PC-3 (cell line): ENCODE measurements at regions not wholly inside any gene's neighbourhood (a gene's known extent, or its start where the extent isn't known, plus 50 kb on each side); places are given as distances from the start of the nearest gene placed in this dataset.

Experiments
- ATAC-seq: fragments of 200-7000 bp; cut with Tn5 transposase; 2 replicates; pipeline ENCODE4 v1.9.1; 2020; ENCODE audit warnings: mild to moderate bottlenecking, moderate library complexity
- BruUV-seq: library from RNA; stranded (reverse); fragments of 400-500 nt; replicated peaks from 2 replicates; lab custom pipeline; 2021; lab: Mats Ljungman, UMichigan
- CTCF ChIA-PET: fragments of 300-600 bp; sonication (Branson Sonifier 250); formaldehyde crosslinking; loops from one replicate; lab custom pipeline; 2022; ENCODE audit warnings: antibody characterized with exemption; lab: Charles Lee
- POLR2A ChIA-PET: fragments of 300-600 bp; sonication (Branson Sonifier 250); formaldehyde crosslinking; loops from one replicate; lab custom pipeline; 2022; ENCODE audit warnings: antibody characterized with exemption; ENCODE audit not compliant: unreplicated experiment; lab: Charles Lee
- DNase-seq: peaks from one replicate; pipeline ENCODE4 v3.0.0-alpha.2; 2015
- H2AFZ ChIP-seq: fragments of 300-600 bp; sonication (generic); 2 replicates; pipeline ENCODE4 v1.6.0; 2016; ENCODE audit warnings: antibody characterized with exemption, low read length
- H3F3A ChIP-seq: fragments of 300-600 bp; sonication (generic); one replicate; pipeline ENCODE4 v1.6.0; 2017; ENCODE audit warnings: antibody characterized with exemption, low read length, control low read depth, mild to moderate bottlenecking; ENCODE audit not compliant: unreplicated experiment
- H3K27ac ChIP-seq: fragments of 300-600 bp; sonication (generic); 2 replicates; pipeline ENCODE4 v1.5.1; 2016; ENCODE audit warnings: mild to moderate bottlenecking, low read length
- H3K27me3 ChIP-seq: fragments of 300-600 bp; sonication (generic); 2 replicates; pipeline ENCODE4 v1.6.1; 2016; ENCODE audit warnings: low read length, mixed read lengths
- H3K36me3 ChIP-seq: fragments of 300-600 bp; sonication (generic); 2 replicates; pipeline ENCODE4 v1.6.1; 2016; ENCODE audit warnings: low read depth, mixed run types, low read length, mixed read lengths
- H3K4me1 ChIP-seq: fragments of 300-600 bp; sonication (generic); 2 replicates; pipeline ENCODE4 v1.5.1; 2016; ENCODE audit warnings: low read length; ENCODE audit not compliant: insufficient read depth
- H3K4me2 ChIP-seq: fragments of 300-600 bp; sonication (generic); 2 replicates; pipeline ENCODE4 v1.6.0; 2016; ENCODE audit warnings: low read length
- H3K4me3 ChIP-seq: fragments of 300-600 bp; sonication (generic); 2 replicates; pipeline ENCODE4 v1.5.1; 2016; ENCODE audit warnings: mild to moderate bottlenecking, low read length, mixed read lengths
- H3K79me2 ChIP-seq: fragments of 300-600 bp; sonication (generic); 2 replicates; pipeline ENCODE4 v1.6.1; 2017; ENCODE audit warnings: low read length, mixed read lengths
- H3K9ac ChIP-seq: fragments of 300-600 bp; sonication (generic); 2 replicates; pipeline ENCODE4 v1.6.0; 2016; ENCODE audit warnings: mild to moderate bottlenecking, low read length
- H3K9me2 ChIP-seq: fragments of 300-600 bp; sonication (generic); replicated peaks from 2 replicates; pipeline ENCODE4 v1.6.1; 2016; ENCODE audit warnings: mixed run types, low read length, mixed read lengths
- H3K9me3 ChIP-seq: fragments of 300-600 bp; sonication (generic); 2 replicates; pipeline ENCODE4 v1.6.1; 2016; ENCODE audit warnings: low read length, mixed read lengths
- H4K20me1 ChIP-seq: fragments of 300-600 bp; sonication (generic); 2 replicates; pipeline ENCODE4 v1.6.1; 2016; ENCODE audit warnings: low read length, mixed read lengths
- EZH2 ChIP-seq: fragments of 300-600 bp; sonication (generic); IDR thresholded peaks from one replicate; pipeline ENCODE4 v1.6.1; 2017; ENCODE audit warnings: antibody characterized with exemption, mild to moderate bottlenecking, low read length; ENCODE audit not compliant: unreplicated experiment
- EZH2phosphoT487 ChIP-seq: fragments of 300-600 bp; sonication (generic); IDR thresholded peaks from 2 replicates; pipeline ENCODE4 v1.6.1; 2018; ENCODE audit warnings: mild to moderate bottlenecking, antibody characterized with exemption, low read length, borderline replicate concordance
- intact Hi-C: fragments of 100-400 bp; cut with micrococcal nuclease; formaldehyde crosslinking; loops from 2 replicates; pipeline ENCODE4 v1.9.0; 2023
- TF ChIP-seq, protein P1 (sequence below): fragments of 300-600 bp; sonication (generic); conservative IDR thresholded peaks from 2 replicates; pipeline ENCODE4 v1.5.1; 2017; ENCODE audit warnings: antibody characterized with exemption, low read depth, mild to moderate bottlenecking, low read length

GRCh38 chr18:77807650-77808049 lies 558.0 kb downstream of the GALR1 start:
- BruUV-seq, result no TSS peak
- H3K9me3 ChIP-seq, result no peaks in the 10 kb centered on the region
- no peaks in the 10 kb centered on the region for H3K79me2 ChIP-seq
- H4K20me1 ChIP-seq, result no peaks in the 10 kb centered on the region
- H3K4me2 ChIP-seq, result no peak overlapping the region
- TF ChIP-seq EZH2phosphoT487 (no peak), EZH2 (no peak)
- TF ChIP-seq, protein P1, sequence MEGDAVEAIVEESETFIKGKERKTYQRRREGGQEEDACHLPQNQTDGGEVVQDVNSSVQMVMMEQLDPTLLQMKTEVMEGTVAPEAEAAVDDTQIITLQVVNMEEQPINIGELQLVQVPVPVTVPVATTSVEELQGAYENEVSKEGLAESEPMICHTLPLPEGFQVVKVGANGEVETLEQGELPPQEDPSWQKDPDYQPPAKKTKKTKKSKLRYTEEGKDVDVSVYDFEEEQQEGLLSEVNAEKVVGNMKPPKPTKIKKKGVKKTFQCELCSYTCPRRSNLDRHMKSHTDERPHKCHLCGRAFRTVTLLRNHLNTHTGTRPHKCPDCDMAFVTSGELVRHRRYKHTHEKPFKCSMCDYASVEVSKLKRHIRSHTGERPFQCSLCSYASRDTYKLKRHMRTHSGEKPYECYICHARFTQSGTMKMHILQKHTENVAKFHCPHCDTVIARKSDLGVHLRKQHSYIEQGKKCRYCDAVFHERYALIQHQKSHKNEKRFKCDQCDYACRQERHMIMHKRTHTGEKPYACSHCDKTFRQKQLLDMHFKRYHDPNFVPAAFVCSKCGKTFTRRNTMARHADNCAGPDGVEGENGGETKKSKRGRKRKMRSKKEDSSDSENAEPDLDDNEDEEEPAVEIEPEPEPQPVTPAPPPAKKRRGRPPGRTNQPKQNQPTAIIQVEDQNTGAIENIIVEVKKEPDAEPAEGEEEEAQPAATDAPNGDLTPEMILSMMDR, result no peak
- CTCF ChIA-PET, result no interaction called here
- no peaks in the 10 kb centered on the region for H3K9me2 ChIP-seq
- H3K4me1 ChIP-seq, result no peaks in the 10 kb centered on the region
- no peak overlapping the region for H3K4me3 ChIP-seq
- H3K36me3 ChIP-seq, result no peaks in the 10 kb centered on the region
- H3K27me3 ChIP-seq, result no peaks in the 10 kb centered on the region
- ATAC-seq (no peak), DNase-seq (no peak)
- no peak overlapping the region for H2AFZ ChIP-seq
- no peak overlapping the region for H3K27ac ChIP-seq
- no peaks in the 10 kb centered on the region for H3F3A ChIP-seq
- POLR2A ChIA-PET, result no interaction called here
- intact Hi-C loops, result no loop called here
- H3K9ac ChIP-seq, result no peak overlapping the region

DNA sequence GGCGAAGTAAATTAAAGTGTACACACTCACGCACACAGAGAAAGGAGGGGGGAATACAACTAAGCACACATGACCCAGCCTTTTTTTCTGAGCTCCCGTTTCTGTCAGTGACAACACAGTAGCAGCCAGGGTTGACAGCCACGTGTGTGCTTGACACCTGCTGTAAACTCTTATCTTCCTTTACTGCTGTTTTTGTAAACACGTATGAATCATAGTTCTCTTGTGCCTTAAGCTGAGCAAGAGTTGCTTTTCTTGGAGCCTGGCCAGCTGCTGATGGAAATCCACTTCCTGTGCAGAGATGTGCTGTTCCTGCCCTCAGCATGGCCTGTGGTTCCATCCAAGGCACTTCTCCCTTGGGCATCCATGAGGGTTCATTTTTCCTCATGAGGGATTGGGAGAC lies 561.9 kb downstream of the GALR1 start:
- Histone ChIP-seq H3K9me2 (no peaks in the 10 kb centered on the region), H3K4me2 (no peak overlapping the region), H3K9me3 (no peaks in the 10 kb centered on the region), H3K36me3 (no peaks in the 10 kb centered on the region), H3K27ac (no peak overlapping the region), H3K4me1 (no peaks in the 10 kb centered on the region), H2AFZ (no peak overlapping the region), H3K4me3 (no peak overlapping the region), H3K27me3 (no peaks in the 10 kb centered on the region), H3K79me2 (no peaks in the 10 kb centered on the region), H3F3A (no peaks in the 10 kb centered on the region), H4K20me1 (no peaks in the 10 kb centered on the region), H3K9ac (no peak overlapping the region)
- POLR2A ChIA-PET, result no interaction called here
- DNase-seq (peak; percentile 4), ATAC-seq (no peak)
- CTCF ChIA-PET, result no interaction called here
- intact Hi-C loops, result no loop called here
- TF ChIP-seq EZH2phosphoT487 (no peak), EZH2 (no peak)
- TF ChIP-seq, protein P1, result no peak
- BruUV-seq, result no TSS peak

DNA sequence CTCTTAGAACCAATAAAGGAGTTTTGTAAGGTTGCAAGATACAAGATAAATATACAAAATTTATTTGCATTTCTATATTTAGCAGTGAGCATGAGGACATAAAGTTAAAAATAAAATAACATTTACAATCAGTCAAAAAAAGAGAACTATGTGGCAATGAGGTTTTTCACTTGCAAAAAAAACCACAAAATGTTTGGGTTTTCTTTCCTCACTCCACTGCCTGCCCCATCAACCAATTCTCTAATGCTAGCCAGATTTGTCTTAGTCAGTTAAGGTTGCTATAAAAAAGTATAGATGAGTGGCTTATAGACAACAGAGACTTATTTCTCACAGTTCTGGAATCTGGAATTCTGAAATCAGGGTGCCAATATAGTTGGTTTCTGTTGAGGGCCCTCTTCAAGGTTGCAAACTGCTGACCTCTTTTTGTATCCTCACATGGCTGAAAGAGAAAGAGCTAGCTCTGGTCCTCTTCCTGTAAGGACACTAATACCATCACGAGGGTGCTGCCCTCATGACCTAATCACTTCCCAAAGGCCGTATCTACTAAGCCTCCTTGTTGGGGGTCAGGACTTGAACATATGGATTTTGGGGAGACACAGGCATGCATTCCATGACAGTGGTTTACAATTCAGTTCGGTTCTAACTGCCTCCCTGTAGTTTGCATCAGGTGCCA lies 566.2 kb downstream of the GALR1 start:
- no peak for DNase-seq
- intact Hi-C loops, result no loop called here
- Histone ChIP-seq H3K4me1 (no peaks in the 10 kb centered on the region), H3F3A (no peaks in the 10 kb centered on the region), H3K9ac (no peak overlapping the region), H3K36me3 (no peaks in the 10 kb centered on the region), H2AFZ (no peak overlapping the region), H3K27ac (no peak overlapping the region), H4K20me1 (no peaks in the 10 kb centered on the region), H3K27me3 (peaks cover 6% of the 10 kb centered on the region; the same call in 1 of the 2 replicates), H3K79me2 (no peaks in the 10 kb centered on the region), H3K4me2 (no peak overlapping the region), H3K9me2 (no peaks in the 10 kb centered on the region), H3K9me3 (no peaks in the 10 kb centered on the region), H3K4me3 (no peak overlapping the region)
- BruUV-seq, result no TSS peak
- ATAC-seq, result no peak
- TF ChIP-seq EZH2, result no peak
- TF ChIP-seq, protein P1, result no peak
- no peak for TF ChIP-seq EZH2phosphoT487
- ChIA-PET POLR2A (no interaction called here), CTCF (no interaction called here)
